ENCODE measurements at regions not wholly inside any gene's neighbourhood (a gene's known extent, or its start where the extent isn't known, plus 50 kb on each side); places are given as distances from the start of the nearest gene placed in this dataset.

- no peak for TF ChIP-seq CTCF (IDR thresholded peaks at IDR 0.05; ENCODE audit: low read depth, low read length, missing input control)
- TF ChIP-seq, protein P1, sequence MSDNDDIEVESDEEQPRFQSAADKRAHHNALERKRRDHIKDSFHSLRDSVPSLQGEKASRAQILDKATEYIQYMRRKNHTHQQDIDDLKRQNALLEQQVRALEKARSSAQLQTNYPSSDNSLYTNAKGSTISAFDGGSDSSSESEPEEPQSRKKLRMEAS (IDR thresholded peaks at IDR 0.05): no peak
- TF ChIP-seq GABPA (IDR thresholded peaks at IDR 0.05 in 1 of 2, conservative IDR thresholded peaks at IDR 0.05 in 1 of 2): no peak
- TF ChIP-seq SP1 (IDR thresholded peaks at IDR 0.05): no peak
- no peak for TF ChIP-seq NR2F2 (IDR thresholded peaks at IDR 0.05)
Observed at GRCh38 chr1:34520111-34520510, 234.7 kb upstream of the GJB5 start.

All from liver (tissue), 3 donors.